ENCODE measurements at regions not wholly inside any gene's neighbourhood (a gene's known extent, or its start where the extent isn't known, plus 50 kb on each side); places are given as distances from the start of the nearest gene placed in this dataset.

- TF ChIP-seq, protein P1, sequence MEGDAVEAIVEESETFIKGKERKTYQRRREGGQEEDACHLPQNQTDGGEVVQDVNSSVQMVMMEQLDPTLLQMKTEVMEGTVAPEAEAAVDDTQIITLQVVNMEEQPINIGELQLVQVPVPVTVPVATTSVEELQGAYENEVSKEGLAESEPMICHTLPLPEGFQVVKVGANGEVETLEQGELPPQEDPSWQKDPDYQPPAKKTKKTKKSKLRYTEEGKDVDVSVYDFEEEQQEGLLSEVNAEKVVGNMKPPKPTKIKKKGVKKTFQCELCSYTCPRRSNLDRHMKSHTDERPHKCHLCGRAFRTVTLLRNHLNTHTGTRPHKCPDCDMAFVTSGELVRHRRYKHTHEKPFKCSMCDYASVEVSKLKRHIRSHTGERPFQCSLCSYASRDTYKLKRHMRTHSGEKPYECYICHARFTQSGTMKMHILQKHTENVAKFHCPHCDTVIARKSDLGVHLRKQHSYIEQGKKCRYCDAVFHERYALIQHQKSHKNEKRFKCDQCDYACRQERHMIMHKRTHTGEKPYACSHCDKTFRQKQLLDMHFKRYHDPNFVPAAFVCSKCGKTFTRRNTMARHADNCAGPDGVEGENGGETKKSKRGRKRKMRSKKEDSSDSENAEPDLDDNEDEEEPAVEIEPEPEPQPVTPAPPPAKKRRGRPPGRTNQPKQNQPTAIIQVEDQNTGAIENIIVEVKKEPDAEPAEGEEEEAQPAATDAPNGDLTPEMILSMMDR (IDR thresholded peaks at IDR 0.05; ENCODE audit: unreplicated experiment), result no peak
- no peak for DNase-seq (ENCODE audit: low spot score in 2 of 2, unreplicated experiment in 2 of 2)
- no peak overlapping the region for H3K27ac Mint-ChIP-seq
- H3K4me3 Mint-ChIP-seq, result no peak overlapping the region
- no peaks in the 10 kb centered on the region for H3K27me3 Mint-ChIP-seq (ENCODE audit: low read depth)
- H3K4me1 Mint-ChIP-seq, result no peaks in the 10 kb centered on the region
- peaks cover 24% of the 10 kb centered on the region for H3K9me3 Mint-ChIP-seq
- H3K36me3 Mint-ChIP-seq, result no peaks in the 10 kb centered on the region
These were observed 388.5 kb downstream of the GABRG2 start for GRCh38 chr5:162456086-162456485.

DNA sequence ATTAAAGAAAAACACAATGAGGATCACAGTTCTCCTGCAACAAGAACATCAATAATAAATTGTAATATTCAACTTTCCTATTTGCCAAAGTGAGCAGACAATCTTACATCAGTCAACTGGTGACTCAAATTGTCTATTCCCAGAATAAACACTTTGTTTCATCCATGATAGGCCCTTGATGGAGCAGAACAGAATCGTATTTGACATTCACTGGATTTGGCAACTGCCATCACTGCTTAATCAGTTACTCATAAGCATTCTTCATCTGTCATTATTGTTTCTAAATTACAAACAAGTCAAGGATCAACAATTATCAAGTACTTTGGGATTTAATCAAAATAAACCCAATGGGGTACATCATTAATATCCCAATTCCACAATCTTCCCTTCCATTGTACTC lies 398.4 kb downstream of the GABRG2 start:
- Mint-ChIP-seq H3K36me3 (no peaks in the 10 kb centered on the region), H3K4me3 (no peak overlapping the region), H3K27ac (no peak overlapping the region), H3K27me3 (ENCODE audit: low read depth) (no peaks in the 10 kb centered on the region), H3K9me3 (peaks cover 5% of the 10 kb centered on the region), H3K4me1 (no peaks in the 10 kb centered on the region)
- DNase-seq (ENCODE audit: low spot score in 2 of 2, unreplicated experiment in 2 of 2), result no peak
- TF ChIP-seq, protein P1 (IDR thresholded peaks at IDR 0.05; ENCODE audit: unreplicated experiment), result no peak

DNA sequence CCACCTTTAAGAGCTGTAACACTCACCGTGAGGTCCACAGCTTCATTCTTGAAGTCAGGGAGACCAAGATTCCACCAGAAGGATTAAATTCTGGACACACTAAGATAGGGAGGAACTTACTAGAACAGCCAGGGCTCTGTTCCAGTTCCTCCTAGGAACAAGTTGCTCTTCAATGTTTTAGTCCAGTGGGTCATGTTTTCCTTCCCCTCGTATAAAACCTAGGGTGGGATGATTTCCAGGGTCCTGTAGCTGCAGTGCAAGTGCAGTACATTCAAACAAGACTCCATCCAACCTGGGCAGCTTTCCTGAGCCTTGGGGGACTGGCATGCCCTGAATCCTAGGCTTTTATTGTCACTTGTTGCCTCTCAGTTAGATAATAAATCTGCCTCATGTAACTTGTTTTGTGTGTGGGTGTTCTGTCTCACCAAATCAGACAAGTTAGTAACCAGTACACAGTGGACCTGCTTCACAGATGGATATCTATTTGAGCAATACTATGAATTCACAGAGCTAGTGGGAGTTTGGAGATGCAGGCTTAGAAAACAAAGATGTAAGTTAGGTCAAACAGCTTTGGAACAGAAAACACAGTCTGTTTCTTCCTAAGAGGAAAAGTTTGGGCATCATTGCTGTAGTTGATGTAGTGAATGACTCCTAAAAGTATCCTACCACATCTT lies 405.6 kb downstream of the GABRG2 start:
- Mint-ChIP-seq H3K4me1 (no peaks in the 10 kb centered on the region), H3K36me3 (no peaks in the 10 kb centered on the region), H3K27me3 (ENCODE audit: low read depth) (no peaks in the 10 kb centered on the region), H3K27ac (no peak overlapping the region), H3K4me3 (no peak overlapping the region), H3K9me3 (peaks cover 3% of the 10 kb centered on the region)
- DNase-seq (ENCODE audit: low spot score in 2 of 2, unreplicated experiment in 2 of 2), result no peak
- TF ChIP-seq, protein P1 (IDR thresholded peaks at IDR 0.05; ENCODE audit: unreplicated experiment), result no peak

DNA sequence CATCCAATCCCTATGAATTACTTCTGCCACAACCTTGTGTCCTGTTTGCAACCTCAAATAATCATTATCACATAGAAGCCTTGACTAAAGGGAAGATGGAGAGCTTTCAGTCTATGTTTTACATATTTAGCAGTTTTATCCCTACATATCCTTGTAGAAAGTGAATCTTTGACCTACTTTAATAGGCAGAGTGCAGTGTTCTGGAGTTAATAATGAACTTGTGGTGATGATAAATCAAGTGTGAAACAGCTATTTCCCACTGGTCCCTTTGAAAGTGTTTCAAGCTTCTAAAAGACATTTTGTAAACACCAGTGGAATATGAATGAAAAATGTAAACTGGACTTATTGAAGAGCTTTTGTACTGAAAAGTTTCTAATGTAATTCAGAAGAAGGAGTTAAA lies 406.7 kb downstream of the GABRG2 start:
- Mint-ChIP-seq H3K27me3 (ENCODE audit: low read depth) (no peaks in the 10 kb centered on the region), H3K4me3 (no peak overlapping the region), H3K4me1 (no peaks in the 10 kb centered on the region)

DNA sequence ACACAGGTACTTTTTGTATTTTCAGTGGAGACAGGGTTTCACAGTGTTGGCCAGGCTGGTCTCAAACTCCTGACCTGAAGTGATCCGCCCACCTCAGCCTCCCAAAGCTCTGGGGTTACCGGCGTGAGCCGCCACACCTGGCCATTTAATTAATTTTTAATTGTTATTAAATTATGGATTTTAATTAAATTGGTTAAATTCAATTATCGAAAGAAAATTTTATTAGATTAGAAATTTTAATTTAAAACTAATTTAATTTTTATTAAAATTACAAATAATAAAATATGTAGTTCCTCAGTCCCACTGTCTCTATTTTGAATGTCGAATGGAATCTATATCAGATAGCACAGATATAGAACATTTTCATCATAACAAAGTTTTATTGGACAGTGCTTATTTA lies 416.5 kb downstream of the GABRG2 start:
- H3K4me1 Mint-ChIP-seq, result no peaks in the 10 kb centered on the region
- H3K9me3 Mint-ChIP-seq, result no peaks in the 10 kb centered on the region
- no peak overlapping the region for H3K27ac Mint-ChIP-seq

More for the DNA sequence above, 406.7 kb downstream of the GABRG2 start:
- peaks cover 3% of the 10 kb centered on the region for H3K9me3 Mint-ChIP-seq
- no peak for DNase-seq (ENCODE audit: low spot score in 2 of 2, unreplicated experiment in 2 of 2)
- H3K27ac Mint-ChIP-seq, result no peak overlapping the region
- TF ChIP-seq, protein P1 (IDR thresholded peaks at IDR 0.05; ENCODE audit: unreplicated experiment), result no peak
- H3K36me3 Mint-ChIP-seq, result no peaks in the 10 kb centered on the region

More for the DNA sequence above, 416.5 kb downstream of the GABRG2 start:
- H3K36me3 Mint-ChIP-seq, result no peaks in the 10 kb centered on the region
- H3K27me3 Mint-ChIP-seq (ENCODE audit: low read depth), result no peaks in the 10 kb centered on the region
- DNase-seq (ENCODE audit: low spot score in 2 of 2, unreplicated experiment in 2 of 2), result no peak
- no peak overlapping the region for H3K4me3 Mint-ChIP-seq
- TF ChIP-seq, protein P1 (IDR thresholded peaks at IDR 0.05; ENCODE audit: unreplicated experiment), result no peak
